AG04449 (cell line): ENCODE measurements at regions not wholly inside any gene's neighbourhood (a gene's known extent, or its start where the extent isn't known, plus 50 kb on each side); places are given as distances from the start of the nearest gene placed in this dataset.

ENCODE experiments used
- CTCF ChIA-PET: fragments of 350-600 bp; formaldehyde crosslinking; extraction: SDS; loops from one replicate; lab custom pipeline; 2021; ENCODE audit warnings: antibody characterized with exemption; lab: Yijun Ruan, JAX
- POLR2A ChIA-PET: fragments of 400-600, 350-600 bp; formaldehyde crosslinking; extraction: SDS; loops from one replicate; lab custom pipeline; 2020; ENCODE audit warnings: antibody characterized with exemption, inconsistent platforms; lab: Yijun Ruan, JAX
- DNase-seq: peaks from one replicate; pipeline ENCODE4 v3.0.0-alpha.2; 2010; ENCODE audit warnings: low read depth, low spot score
- H3K4me3 ChIP-seq: 2 replicates; pipeline ENCODE4 v1.5.1; 2011; ENCODE audit warnings: low read depth, mild to moderate bottlenecking, control low read depth, low read length
- TF ChIP-seq, protein P1 (sequence below): IDR thresholded peaks from one replicate; pipeline ENCODE4 v1.5.1; 2011; ENCODE audit warnings: mild to moderate bottlenecking, moderate library complexity, low read length, control low read depth, inconsistent platforms; ENCODE audit not compliant: insufficient read depth; ENCODE audit errors: missing control alignments

DNA sequence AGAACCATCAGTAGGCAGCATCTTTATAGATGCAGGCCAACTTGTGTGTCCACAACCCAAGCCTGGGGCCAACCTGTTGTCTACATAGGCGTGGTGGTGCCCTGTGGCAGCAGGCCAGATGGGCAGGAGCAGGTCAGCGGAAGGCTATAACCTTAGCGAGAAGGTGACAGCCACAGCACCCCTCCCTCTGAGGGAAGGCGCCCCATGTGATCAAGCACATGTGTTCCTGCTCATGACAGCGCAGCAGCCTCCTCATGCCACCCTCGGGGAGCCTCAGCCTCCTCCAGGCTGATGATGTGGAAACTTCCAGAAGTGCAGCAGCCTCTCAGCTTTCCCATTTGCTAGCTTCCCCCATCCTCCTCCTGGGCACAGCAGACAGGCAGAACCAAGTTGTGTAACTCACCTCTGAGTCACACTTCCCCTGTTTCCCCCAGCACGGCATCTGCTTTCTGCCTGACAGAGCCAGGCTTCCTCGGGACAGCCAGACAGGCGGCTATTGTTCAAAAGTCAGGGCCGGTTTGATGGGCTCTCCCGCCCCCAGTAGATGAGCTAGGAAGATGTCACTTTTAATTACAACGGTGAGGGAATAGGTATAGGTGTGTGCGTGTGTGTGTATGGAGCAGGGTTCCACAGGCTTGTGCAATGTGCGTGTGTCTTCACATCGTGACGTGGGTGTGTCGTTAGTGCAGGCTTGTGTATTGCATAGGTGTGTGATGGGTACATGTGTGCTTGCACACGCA lies 312.0 kb upstream of the ZMIZ1 start:
- peak; percentile 90 for DNase-seq
- CTCF ChIA-PET: no interaction called here
- POLR2A ChIA-PET: interaction anchor here (1.0 kb wide), 1 partner anchor 704 kb away, joined by 3 read pairs; no protein-coding TSS in a partner anchor
- TF ChIP-seq, protein P1, sequence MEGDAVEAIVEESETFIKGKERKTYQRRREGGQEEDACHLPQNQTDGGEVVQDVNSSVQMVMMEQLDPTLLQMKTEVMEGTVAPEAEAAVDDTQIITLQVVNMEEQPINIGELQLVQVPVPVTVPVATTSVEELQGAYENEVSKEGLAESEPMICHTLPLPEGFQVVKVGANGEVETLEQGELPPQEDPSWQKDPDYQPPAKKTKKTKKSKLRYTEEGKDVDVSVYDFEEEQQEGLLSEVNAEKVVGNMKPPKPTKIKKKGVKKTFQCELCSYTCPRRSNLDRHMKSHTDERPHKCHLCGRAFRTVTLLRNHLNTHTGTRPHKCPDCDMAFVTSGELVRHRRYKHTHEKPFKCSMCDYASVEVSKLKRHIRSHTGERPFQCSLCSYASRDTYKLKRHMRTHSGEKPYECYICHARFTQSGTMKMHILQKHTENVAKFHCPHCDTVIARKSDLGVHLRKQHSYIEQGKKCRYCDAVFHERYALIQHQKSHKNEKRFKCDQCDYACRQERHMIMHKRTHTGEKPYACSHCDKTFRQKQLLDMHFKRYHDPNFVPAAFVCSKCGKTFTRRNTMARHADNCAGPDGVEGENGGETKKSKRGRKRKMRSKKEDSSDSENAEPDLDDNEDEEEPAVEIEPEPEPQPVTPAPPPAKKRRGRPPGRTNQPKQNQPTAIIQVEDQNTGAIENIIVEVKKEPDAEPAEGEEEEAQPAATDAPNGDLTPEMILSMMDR: no peak
- no peak overlapping the region for H3K4me3 ChIP-seq

- TF ChIP-seq, protein P1: no peak
- peak; percentile 61 for DNase-seq
- CTCF ChIA-PET: no interaction called here
- POLR2A ChIA-PET: no interaction called here
- no peak overlapping the region for H3K4me3 ChIP-seq
These were observed 311.3 kb upstream of the ZMIZ1 start for GRCh38 chr10:78757344-78757925.

DNA sequence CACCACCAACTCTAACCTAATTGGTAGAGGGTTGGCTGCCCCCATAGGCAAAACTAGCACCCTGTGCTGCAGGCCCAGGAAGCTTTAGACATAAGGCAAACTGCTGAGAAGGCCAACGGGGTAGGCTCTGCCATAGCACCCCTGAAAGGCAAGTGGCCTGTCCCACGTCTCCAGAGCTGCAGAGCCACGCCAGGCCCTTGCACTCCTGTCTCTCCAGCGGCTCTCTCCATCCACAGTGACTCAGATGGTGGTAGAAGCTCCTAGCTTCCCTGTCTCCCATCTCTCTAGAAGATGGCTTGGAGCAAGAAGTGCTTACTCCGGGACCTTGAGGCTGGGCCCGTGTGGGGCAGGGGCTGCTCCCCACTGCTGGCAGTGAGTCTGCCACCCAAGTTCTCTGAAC lies 310.6 kb upstream of the ZMIZ1 start:
- POLR2A ChIA-PET: no interaction called here
- TF ChIP-seq, protein P1: no peak
- no peak for DNase-seq
- no peak overlapping the region for H3K4me3 ChIP-seq
- CTCF ChIA-PET: interaction anchor here (0.8 kb wide), 1 partner anchor 19 kb away, joined by 3 read pairs; no protein-coding TSS in a partner anchor

DNA sequence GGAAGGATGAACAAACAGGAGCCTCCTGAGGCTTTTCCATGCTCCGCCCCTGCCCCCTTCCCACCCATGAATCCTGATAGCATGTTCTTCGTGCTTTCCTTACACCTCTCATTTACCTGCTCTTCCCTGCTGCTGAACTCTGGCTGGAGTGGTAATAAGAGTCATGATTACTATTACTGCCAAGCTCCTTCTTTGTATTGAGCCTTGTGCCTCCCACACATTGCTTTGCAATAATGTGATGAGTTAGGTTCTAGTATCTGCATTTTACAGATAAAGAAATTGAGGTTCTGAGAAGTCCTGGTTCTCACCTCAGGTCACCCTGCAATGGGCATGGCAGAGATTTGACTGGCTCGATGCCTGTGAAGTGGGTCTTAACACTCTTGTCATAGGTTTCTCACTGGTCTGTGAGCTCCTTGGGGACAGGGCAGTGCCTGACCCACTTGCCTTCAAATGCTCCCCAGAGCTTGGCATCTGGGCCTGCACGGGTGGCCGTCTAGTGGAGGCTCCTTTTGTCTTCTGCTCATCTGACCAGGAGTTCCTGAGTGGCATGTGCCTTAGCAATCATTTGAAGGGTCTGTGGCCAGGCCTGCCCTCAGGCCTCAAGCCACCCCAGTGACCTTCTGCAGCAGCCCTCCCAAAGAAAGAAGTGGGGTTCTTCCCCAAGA lies 309.2 kb upstream of the ZMIZ1 start:
- H3K4me3 ChIP-seq: no peak overlapping the region
- CTCF ChIA-PET: no interaction called here
- DNase-seq: no peak
- TF ChIP-seq, protein P1: no peak
- POLR2A ChIA-PET: no interaction called here

DNA sequence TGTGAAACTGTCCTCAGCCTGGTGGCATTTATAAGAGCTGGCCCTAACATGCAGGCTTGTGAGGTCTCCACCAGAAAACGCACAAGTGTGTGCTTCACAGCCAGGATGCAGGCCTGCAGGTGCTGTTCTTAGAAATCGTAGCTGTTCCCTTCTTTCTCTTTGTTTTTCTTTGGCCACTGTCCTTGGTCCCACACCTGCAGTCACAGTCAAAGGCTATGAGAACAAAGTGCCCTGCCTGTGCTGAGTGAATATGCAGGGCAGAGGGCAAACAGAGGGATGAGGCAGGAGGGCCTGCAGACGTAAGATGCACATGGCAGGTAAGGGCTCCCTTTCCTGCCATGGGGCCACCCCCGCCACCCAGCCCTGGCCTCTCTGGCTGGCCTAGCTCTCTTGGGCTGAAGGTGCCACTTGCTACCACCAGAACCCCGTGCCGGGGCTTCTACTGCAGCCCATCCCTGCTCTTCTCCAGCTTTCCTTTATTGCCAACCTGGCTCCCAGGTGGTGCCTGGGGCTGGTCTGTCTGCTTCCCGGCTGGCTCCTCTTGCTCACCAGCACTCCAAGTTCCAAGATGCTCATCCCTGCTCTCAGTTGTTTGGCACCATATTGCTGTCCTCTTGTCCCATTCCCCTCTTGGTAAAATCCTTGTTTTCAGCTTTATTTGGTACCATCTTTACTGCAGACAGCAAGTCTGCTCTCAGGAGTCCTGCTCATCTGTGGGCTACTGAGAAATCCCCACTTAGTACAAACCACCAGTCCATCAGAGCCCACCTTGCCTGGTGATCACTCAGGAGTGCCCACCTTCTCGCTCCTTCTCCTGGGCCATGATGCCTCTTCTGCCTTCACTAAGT lies 308.1 kb upstream of the ZMIZ1 start:
- CTCF ChIA-PET: interaction anchor here (0.9 kb wide), 1 partner anchor 713 kb away, joined by 3 read pairs; no protein-coding TSS in a partner anchor
- POLR2A ChIA-PET: no interaction called here
- TF ChIP-seq, protein P1: no peak

More for the DNA sequence above, 308.1 kb upstream of the ZMIZ1 start:
- no peak for DNase-seq
- no peak overlapping the region for H3K4me3 ChIP-seq
